OCI-LY1 (cell line): ENCODE measurements at regions not wholly inside any gene's neighbourhood (a gene's known extent, or its start where the extent isn't known, plus 50 kb on each side); places are given as distances from the start of the nearest gene placed in this dataset.

Source experiments
- EZH2 ChIP-seq: fragments of 200-600 bp; sonication (generic), shearing (Covaris generic); IDR thresholded peaks from 2 replicates; pipeline ENCODE4 v1.8.0; 2017; ENCODE audit warnings: borderline replicate concordance, mixed run types, mild to moderate bottlenecking, antibody characterized with exemption, low read length, moderate library complexity, mixed read lengths
- TF ChIP-seq, protein P1 (sequence below): fragments of 200-600 bp; sonication (generic), shearing (Covaris generic); IDR thresholded peaks from 2 replicates; pipeline ENCODE4 v1.5.1; 2017; ENCODE audit warnings: mild to moderate bottlenecking, antibody characterized with exemption, low read length, moderate library complexity, mixed read lengths

DNA sequence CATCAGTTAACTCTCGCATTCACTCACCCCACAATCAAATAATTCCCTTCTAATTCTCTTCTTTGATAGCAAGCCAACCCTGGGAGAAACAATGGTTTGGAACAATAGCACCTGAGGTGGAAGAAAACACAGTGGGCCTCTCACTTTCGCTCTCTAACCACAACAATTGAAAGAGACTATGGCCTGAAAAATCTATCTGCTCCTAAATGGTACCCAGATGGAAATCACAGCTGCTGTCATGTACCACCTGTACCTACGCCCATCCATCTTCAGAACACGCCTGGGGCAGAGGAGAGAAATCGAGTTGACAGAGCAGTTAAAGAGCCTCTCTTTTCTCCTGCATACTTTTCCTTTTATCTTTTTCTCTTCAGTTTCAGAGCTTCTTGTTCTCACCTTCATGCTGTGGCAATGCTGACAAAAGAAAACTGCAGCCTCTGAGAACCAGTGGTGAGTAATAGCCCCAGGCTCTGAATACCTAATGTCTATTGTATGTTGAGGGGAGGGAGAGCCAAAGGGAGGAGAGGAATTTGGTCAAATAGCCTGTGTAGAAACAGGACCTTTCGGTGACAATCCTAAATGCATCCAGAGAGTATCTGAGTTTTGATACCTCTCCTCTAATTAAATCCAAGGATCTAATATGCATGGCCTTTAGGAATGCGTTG is 57.7 kb downstream of the ZC3H11B start:
- TF ChIP-seq, protein P1, sequence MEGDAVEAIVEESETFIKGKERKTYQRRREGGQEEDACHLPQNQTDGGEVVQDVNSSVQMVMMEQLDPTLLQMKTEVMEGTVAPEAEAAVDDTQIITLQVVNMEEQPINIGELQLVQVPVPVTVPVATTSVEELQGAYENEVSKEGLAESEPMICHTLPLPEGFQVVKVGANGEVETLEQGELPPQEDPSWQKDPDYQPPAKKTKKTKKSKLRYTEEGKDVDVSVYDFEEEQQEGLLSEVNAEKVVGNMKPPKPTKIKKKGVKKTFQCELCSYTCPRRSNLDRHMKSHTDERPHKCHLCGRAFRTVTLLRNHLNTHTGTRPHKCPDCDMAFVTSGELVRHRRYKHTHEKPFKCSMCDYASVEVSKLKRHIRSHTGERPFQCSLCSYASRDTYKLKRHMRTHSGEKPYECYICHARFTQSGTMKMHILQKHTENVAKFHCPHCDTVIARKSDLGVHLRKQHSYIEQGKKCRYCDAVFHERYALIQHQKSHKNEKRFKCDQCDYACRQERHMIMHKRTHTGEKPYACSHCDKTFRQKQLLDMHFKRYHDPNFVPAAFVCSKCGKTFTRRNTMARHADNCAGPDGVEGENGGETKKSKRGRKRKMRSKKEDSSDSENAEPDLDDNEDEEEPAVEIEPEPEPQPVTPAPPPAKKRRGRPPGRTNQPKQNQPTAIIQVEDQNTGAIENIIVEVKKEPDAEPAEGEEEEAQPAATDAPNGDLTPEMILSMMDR: no peak
- TF ChIP-seq EZH2: no peak
